Tibial artery (tissue), 4 donors: ENCODE measurements at regions not wholly inside any gene's neighbourhood (a gene's known extent, or its start where the extent isn't known, plus 50 kb on each side); places are given as distances from the start of the nearest gene placed in this dataset.

ENCODE experiments used
- DNase-seq, 2 donors: peaks; one replicate each; pipeline ENCODE4 v3.0.0-alpha.2; 2019
- H3K27ac ChIP-seq, 2 donors: fragments of 200-600 bp; sonication (generic) in 1 of 2; 1 replicate in 1 of 2; 2 replicates in 1 of 2; pipeline ENCODE4 v1.5.1; 2018 to 2019; ENCODE audit warnings: mild to moderate bottlenecking in 1 of 2
- H3K27me3 ChIP-seq, 2 donors: fragments of 200-600 bp; sonication (generic) in 1 of 2; one replicate each; pipeline versions ENCODE4 v1.5.1 to v1.6.0; 2016 to 2019
- H3K36me3 ChIP-seq, 3 donors: fragments of 200-600 bp; sonication (generic) in 2 of 3; one replicate each; pipeline ENCODE4 v1.5.1; 2016 to 2019; ENCODE audit warnings: mild to moderate bottlenecking in 2 of 3
- H3K4me1 ChIP-seq, 4 donors: fragments of 200-600 bp; sonication (generic) in 2 of 4; 1 replicate in 3 of 4; 2 replicates in 1 of 4; pipeline ENCODE4 v1.5.1; 2016 to 2019
- H3K4me3 ChIP-seq, 2 donors: fragments of 200-600 bp; sonication (generic) in 1 of 2; 1 replicate in 1 of 2; 2 replicates in 1 of 2; pipeline ENCODE4 v1.5.1; 2018 to 2019; ENCODE audit warnings: mild to moderate bottlenecking in 2 of 2
- H3K9me3 ChIP-seq, 3 donors: fragments of 200-600 bp; sonication (generic) in 1 of 3; one replicate each; pipeline ENCODE4 v1.5.1; 2016 to 2019
- intact Hi-C: fragments of 100-400 bp; cut with DNase I; formaldehyde crosslinking; loops from one replicate; pipeline ENCODE4 v1.15.0; 2023; ENCODE audit warnings: low total_unique reads
- TF ChIP-seq, protein P1 (sequence below), 2 experiments: fragments of 200-600 bp in 1 of 2; fragments of 450-650 bp in 1 of 2; IDR thresholded peaks; one replicate each; pipeline ENCODE4 v1.5.1; 2017 to 2019; ENCODE audit warnings: antibody characterized with exemption in 2 of 2, mild to moderate bottlenecking in 1 of 2, moderate library complexity in 1 of 2

DNA sequence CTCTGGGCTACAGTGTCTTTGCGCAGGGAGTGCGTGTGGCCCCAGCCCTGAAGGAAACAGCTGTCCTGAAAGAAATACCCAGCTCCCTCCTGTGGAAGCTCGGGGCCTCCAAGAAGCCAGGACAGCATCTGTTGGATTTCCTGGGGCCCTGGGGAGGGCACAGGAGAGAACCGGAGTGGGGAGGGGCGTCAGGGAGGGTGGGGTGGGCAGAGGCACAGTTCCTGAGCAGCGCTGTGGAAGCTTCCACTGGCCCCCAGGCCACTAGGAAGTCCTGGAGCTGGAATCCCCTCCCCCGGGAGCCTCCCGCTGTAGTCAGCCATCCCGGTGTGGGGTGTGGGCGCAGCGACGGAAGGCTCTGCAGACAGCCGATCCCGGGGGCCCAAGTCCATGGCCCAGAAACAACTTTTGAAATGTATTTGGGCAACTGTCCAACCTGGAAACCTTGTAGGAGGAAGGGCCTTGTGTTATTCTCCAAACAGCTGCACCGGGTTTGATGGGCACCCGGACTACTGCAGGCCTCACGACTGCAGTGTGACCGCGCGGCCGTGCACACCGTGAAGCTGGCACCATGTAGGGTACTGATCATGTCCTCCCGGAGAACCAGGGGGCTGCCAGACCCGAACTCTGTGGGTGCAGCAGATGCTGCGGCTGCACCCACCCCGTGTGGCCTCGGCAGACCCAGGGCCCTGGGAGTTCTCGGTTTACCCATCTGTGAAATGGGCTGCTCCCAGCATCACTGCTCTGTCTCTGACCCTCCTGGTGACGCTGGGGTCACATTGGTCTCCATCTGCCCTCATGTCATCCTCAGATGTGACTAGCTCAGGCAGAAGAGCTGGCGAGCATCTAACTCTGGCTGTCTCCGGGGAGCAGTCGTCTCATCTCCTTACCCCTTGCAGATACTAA lies 68.5 kb upstream of the HMX1 start:
- no peak overlapping the region for H3K27ac ChIP-seq
- TF ChIP-seq, protein P1, sequence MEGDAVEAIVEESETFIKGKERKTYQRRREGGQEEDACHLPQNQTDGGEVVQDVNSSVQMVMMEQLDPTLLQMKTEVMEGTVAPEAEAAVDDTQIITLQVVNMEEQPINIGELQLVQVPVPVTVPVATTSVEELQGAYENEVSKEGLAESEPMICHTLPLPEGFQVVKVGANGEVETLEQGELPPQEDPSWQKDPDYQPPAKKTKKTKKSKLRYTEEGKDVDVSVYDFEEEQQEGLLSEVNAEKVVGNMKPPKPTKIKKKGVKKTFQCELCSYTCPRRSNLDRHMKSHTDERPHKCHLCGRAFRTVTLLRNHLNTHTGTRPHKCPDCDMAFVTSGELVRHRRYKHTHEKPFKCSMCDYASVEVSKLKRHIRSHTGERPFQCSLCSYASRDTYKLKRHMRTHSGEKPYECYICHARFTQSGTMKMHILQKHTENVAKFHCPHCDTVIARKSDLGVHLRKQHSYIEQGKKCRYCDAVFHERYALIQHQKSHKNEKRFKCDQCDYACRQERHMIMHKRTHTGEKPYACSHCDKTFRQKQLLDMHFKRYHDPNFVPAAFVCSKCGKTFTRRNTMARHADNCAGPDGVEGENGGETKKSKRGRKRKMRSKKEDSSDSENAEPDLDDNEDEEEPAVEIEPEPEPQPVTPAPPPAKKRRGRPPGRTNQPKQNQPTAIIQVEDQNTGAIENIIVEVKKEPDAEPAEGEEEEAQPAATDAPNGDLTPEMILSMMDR (IDR thresholded peaks at IDR 0.05): no peak
- H3K36me3 ChIP-seq: no peaks in the 10 kb centered on the region
- H3K4me1 ChIP-seq: no peaks in the 10 kb centered on the region
- H3K27me3 ChIP-seq: peaks cover 0 to 22% of the 10 kb centered on the region in 2 donors
- H3K4me3 ChIP-seq: no peak overlapping the region
- DNase-seq: no peak
- peaks cover 0 to 3% (median 0%) of the 10 kb centered on the region in 3 donors for H3K9me3 ChIP-seq
- intact Hi-C loops: no loop called here

DNA sequence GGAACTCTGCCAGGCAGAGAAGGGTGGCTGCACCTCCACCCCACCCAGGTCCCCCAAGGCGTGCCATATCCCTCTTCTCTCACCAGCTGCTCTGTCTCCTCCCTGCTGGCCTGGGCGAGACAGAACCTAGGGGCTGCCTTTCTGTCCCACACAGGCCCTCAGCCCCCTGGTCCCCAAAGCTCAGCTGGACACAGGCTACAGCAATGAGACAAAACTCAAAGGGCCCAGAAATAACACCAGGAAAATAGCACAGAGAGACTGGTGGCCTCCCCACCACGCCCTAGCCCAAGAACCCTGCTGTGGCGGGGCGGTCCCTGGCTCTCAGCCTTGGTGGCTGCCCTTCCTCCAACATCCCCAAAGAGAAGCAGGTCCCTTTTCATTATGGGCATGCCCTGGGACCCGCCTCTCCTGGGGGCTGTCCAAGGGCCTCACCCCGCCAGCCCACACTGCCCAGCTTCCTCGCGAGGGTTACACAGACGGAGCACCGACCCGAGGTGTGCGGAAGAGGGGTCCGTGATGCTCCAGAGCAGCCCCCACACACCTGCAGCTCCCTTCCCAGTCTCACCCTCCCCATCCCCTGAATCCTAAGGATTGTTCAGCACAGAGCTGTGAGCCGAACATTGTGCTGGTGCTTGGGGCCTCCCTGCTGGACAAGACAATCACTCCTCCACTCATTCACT lies 67.7 kb upstream of the HMX1 start:
- intact Hi-C loops: no loop called here
- no peak overlapping the region for H3K4me3 ChIP-seq
- H3K36me3 ChIP-seq: no peaks in the 10 kb centered on the region
- no peak overlapping the region for H3K27ac ChIP-seq
- H3K4me1 ChIP-seq: no peaks in the 10 kb centered on the region
- H3K9me3 ChIP-seq: peaks cover 0 to 3% (median 0%) of the 10 kb centered on the region in 3 donors
- H3K27me3 ChIP-seq: peaks cover 0 to 22% of the 10 kb centered on the region in 2 donors
- TF ChIP-seq, protein P1 (IDR thresholded peaks at IDR 0.05): no peak
- DNase-seq: no peak

DNA sequence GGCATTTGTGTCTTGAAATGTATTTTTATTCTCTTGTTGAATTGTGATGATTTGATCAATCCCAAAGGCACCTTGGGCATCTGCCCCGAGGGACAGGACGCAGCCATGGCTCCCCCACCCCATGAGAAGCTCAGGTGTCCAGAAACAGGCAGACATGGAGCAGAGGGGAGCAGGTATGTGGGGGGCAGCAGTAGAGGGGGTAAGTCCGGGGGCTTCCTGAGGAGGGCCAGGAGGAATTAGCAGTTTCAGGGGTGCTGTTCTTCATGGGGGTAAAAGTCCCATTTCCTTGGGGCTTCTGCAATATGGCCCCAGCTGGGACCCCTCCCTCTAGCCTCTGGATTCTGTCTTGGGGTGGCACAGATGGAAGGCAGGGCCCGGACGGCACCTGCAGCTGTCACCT lies 67.0 kb upstream of the HMX1 start:
- Histone ChIP-seq H3K9me3 (peaks cover 0 to 3% (median 0%) of the 10 kb centered on the region in 3 donors), H3K36me3 (no peaks in the 10 kb centered on the region), H3K27ac (no peak overlapping the region), H3K4me1 (no peaks in the 10 kb centered on the region), H3K27me3 (peaks cover 0 to 24% of the 10 kb centered on the region in 2 donors), H3K4me3 (no peak overlapping the region)
- intact Hi-C loops: no loop called here
- TF ChIP-seq, protein P1 (IDR thresholded peaks at IDR 0.05): no peak
- no peak for DNase-seq

DNA sequence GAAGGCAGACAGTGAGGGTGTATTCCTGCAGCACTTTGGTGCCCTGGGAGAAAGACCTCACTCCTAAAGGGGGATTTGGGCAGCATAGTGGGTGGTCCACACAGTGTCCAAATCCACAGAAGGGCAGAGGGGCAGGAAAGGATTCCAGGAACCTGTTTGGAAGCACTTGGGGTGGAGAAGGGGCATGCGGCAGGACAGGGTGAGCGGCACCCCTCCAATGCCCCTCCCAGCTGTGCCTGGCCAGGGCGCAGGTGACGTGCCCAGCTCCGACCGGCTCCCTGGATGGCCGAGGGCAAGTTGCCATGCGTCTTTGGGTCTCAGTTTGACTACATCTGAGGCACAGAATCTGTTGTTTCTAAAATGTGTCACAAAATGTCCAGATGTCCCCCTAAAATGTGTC lies 66.5 kb upstream of the HMX1 start:
- no peaks in the 10 kb centered on the region for H3K36me3 ChIP-seq
- TF ChIP-seq, protein P1 (IDR thresholded peaks at IDR 0.05): no peak
- H3K27ac ChIP-seq: no peak overlapping the region
- no peak overlapping the region for H3K4me3 ChIP-seq
- no peak for DNase-seq
- H3K4me1 ChIP-seq: no peaks in the 10 kb centered on the region
- H3K27me3 ChIP-seq: peaks cover 0 to 24% of the 10 kb centered on the region in 2 donors
- intact Hi-C loops: no loop called here
- H3K9me3 ChIP-seq: peaks cover 0 to 3% (median 0%) of the 10 kb centered on the region in 3 donors

DNA sequence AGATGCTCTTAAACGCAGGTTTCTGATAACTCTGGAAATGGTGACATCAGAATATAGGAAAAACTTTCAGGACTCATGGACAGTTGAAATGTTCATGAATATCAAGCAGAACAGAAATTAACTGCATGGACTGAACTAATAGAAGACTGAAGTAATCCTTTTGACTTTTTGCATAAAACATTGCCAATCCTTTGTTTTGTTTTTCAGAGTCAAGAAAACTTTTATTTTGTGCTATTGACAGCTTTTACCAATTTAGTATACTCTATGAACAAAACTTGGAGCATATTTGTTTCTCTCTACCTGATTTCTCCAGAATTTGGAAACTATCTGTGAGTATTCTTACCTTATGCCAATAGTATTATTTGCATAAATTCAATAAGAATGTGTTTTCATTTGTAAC lies 61.2 kb upstream of the HMX1 start:
- Histone ChIP-seq H3K4me1 (no peaks in the 10 kb centered on the region), H3K27ac (no peak overlapping the region), H3K4me3 (no peak overlapping the region), H3K36me3 (no peaks in the 10 kb centered on the region), H3K27me3 (peaks cover 0 to 4% of the 10 kb centered on the region in 2 donors), H3K9me3 (peaks cover 0 to 3% (median 0%) of the 10 kb centered on the region in 3 donors)
- intact Hi-C loops: no loop called here
- TF ChIP-seq, protein P1 (IDR thresholded peaks at IDR 0.05): no peak
- DNase-seq: no peak
